HG02973 (cell line): ENCODE measurements at regions not wholly inside any gene's neighbourhood (a gene's known extent, or its start where the extent isn't known, plus 50 kb on each side); places are given as distances from the start of the nearest gene placed in this dataset.

ENCODE experiments used
- ATAC-seq: cut with Tn5 transposase; IDR thresholded peaks from one replicate; pipeline ENCODE4 v1.9.1; 2021; ENCODE audit warnings: moderate library complexity; ENCODE audit not compliant: unreplicated experiment

GRCh38 chr10:57806675-57807074 lies 461.0 kb downstream of the IPMK start:
- ATAC-seq: no peak

GRCh38 chr10:57799625-57800024 lies 468.1 kb downstream of the IPMK start:
- ATAC-seq: no peak

GRCh38 chr10:57798830-57799229 lies 468.9 kb downstream of the IPMK start:
- ATAC-seq: no peak

- no peak for ATAC-seq
Measured at GRCh38 chr10:57791546-57791945, 476.1 kb downstream of the IPMK start.

GRCh38 chr10:57790703-57791102 lies 477.0 kb downstream of the IPMK start:
- ATAC-seq: no peak

GRCh38 chr10:57788117-57788516 lies 479.6 kb downstream of the IPMK start:
- ATAC-seq: no peak

GRCh38 chr10:57786850-57787750 lies 480.6 kb downstream of the IPMK start:
- ATAC-seq: no peak

GRCh38 chr10:57786331-57786730 lies 481.4 kb downstream of the IPMK start:
- ATAC-seq: no peak

- ATAC-seq: no peak
Measured at GRCh38 chr10:57785546-57785945, 482.1 kb downstream of the IPMK start.

- no peak for ATAC-seq
Measured at GRCh38 chr10:57785068-57785467, 482.6 kb downstream of the IPMK start.

- no peak for ATAC-seq
Measured at GRCh38 chr10:57776688-57777432, 490.8 kb downstream of the IPMK start.

GRCh38 chr10:57775250-57775649 lies 492.4 kb downstream of the IPMK start:
- no peak for ATAC-seq

GRCh38 chr10:57769298-57769697 lies 498.4 kb downstream of the IPMK start:
- no peak for ATAC-seq

- no peak for ATAC-seq
Measured at GRCh38 chr10:57759777-57760176, 507.9 kb downstream of the IPMK start.

- ATAC-seq: no peak
Measured at GRCh38 chr10:57754803-57755202, 512.9 kb downstream of the IPMK start.

- ATAC-seq: no peak
Measured at GRCh38 chr10:57743711-57744110, 524.0 kb downstream of the IPMK start.

GRCh38 chr10:57741751-57742150 lies 525.9 kb downstream of the IPMK start:
- ATAC-seq: no peak

GRCh38 chr10:57723305-57723704 lies 544.4 kb downstream of the IPMK start:
- no peak for ATAC-seq

- no peak for ATAC-seq
Measured at GRCh38 chr10:57716884-57717283, 550.8 kb downstream of the IPMK start.

- no peak for ATAC-seq
Measured at GRCh38 chr10:57715233-57715632, 552.5 kb downstream of the IPMK start.

GRCh38 chr10:57707300-57707658 lies 560.4 kb downstream of the IPMK start:
- no peak for ATAC-seq
